B cell (primary cell): ENCODE measurements at regions not wholly inside any gene's neighbourhood (a gene's known extent, or its start where the extent isn't known, plus 50 kb on each side); places are given as distances from the start of the nearest gene placed in this dataset.

Source experiments
- EZH2 ChIP-seq: IDR thresholded peaks from 2 replicates; pipeline ENCODE4 v1.6.1; 2012; ENCODE audit warnings: borderline replicate concordance, low read depth, mild to moderate bottlenecking, moderate library complexity, low read length; ENCODE audit not compliant: insufficient read depth, poor library complexity, severe bottlenecking
- TF ChIP-seq, protein P1 (sequence below): fragments of 200-600 bp; IDR thresholded peaks from one replicate; pipeline ENCODE4 v1.8.0; 2022; ENCODE audit warnings: antibody characterized with exemption, mild to moderate bottlenecking

DNA sequence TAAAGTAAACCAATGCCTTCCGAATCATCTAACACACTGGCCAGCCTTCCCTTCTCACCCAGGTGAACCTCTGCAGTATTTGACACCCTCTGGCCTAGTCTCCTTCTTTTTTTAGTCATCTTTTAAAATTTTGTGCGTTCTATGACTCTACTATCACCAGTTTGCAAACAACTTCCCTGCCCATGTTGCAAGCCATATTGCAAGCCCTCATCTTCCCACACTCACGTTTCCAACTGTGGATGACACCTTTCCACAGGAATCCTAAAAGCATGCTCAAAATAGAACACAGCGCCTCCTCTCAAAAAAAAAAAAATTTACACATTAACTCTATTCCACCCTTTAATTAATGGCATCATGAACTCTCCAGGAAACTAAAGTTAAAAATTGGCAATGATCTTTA is 440.1 kb downstream of the EFNB2 start:
- TF ChIP-seq, protein P1, sequence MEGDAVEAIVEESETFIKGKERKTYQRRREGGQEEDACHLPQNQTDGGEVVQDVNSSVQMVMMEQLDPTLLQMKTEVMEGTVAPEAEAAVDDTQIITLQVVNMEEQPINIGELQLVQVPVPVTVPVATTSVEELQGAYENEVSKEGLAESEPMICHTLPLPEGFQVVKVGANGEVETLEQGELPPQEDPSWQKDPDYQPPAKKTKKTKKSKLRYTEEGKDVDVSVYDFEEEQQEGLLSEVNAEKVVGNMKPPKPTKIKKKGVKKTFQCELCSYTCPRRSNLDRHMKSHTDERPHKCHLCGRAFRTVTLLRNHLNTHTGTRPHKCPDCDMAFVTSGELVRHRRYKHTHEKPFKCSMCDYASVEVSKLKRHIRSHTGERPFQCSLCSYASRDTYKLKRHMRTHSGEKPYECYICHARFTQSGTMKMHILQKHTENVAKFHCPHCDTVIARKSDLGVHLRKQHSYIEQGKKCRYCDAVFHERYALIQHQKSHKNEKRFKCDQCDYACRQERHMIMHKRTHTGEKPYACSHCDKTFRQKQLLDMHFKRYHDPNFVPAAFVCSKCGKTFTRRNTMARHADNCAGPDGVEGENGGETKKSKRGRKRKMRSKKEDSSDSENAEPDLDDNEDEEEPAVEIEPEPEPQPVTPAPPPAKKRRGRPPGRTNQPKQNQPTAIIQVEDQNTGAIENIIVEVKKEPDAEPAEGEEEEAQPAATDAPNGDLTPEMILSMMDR, result no peak
- no peak for TF ChIP-seq EZH2
